B cell (primary cell): ENCODE measurements at regions not wholly inside any gene's neighbourhood (a gene's known extent, or its start where the extent isn't known, plus 50 kb on each side); places are given as distances from the start of the nearest gene placed in this dataset.

ENCODE experiments used
- ATAC-seq: fragments of 200-7000 bp; cut with Tn5 transposase; one replicate; pipeline ENCODE4 v1.10.0; 2021; ENCODE audit warnings: low read depth, mild to moderate bottlenecking, moderate number of reproducible peaks, moderate library complexity
- CTCF ChIA-PET: fragments of 350-600 bp; sonication (Branson Sonifier 250); formaldehyde crosslinking; loops from one replicate; lab custom pipeline; 2021; ENCODE audit warnings: antibody characterized with exemption, inconsistent platforms; lab: Charles Lee
- POLR2A ChIA-PET: fragments of 350-600 bp; sonication (Branson Sonifier 250); formaldehyde crosslinking; loops from one replicate; lab custom pipeline; 2021; ENCODE audit warnings: antibody characterized with exemption; lab: Charles Lee
- DNase-seq: peaks from one replicate; pipeline ENCODE4 v3.0.0; 2013
- H2AFZ ChIP-seq: 2 replicates; pipeline ENCODE4 v1.6.1; 2012; ENCODE audit warnings: mild to moderate bottlenecking, low read depth, low read length; ENCODE audit not compliant: insufficient read depth, poor library complexity, severe bottlenecking
- H3K27ac ChIP-seq, 2 donors: 1 replicate in 1 of 2; 2 replicates in 1 of 2; pipeline ENCODE4 v1.5.1; 2012 to 2013; ENCODE audit warnings: low read length in 2 of 2, mild to moderate bottlenecking in 2 of 2, moderate library complexity in 1 of 2
- H3K27me3 ChIP-seq, 4 experiments: fragments of 200-600 bp in 1 of 4; sonication (generic) in 1 of 4; replicated peaks in 1 of 4; 1 replicate in 2 of 4; 2 replicates in 2 of 4; pipeline versions ENCODE4 v1.6.1 to v1.7.0; 2013 to 2016; ENCODE audit warnings: low read length in 3 of 4, mild to moderate bottlenecking in 2 of 4, mixed read lengths in 1 of 4, moderate library complexity in 1 of 4; ENCODE audit not compliant: insufficient read depth in 4 of 4, control insufficient read depth in 3 of 4; ENCODE audit errors: control extremely low read depth in 1 of 4
- H3K36me3 ChIP-seq, 2 experiments: replicated peaks in 1 of 2; 1 replicate in 1 of 2; 2 replicates in 1 of 2; pipeline versions ENCODE4 v1.6.1 to v1.7.1; 2013; ENCODE audit warnings: low read length in 1 of 2; ENCODE audit not compliant: insufficient read depth in 2 of 2, control insufficient read depth in 1 of 2; ENCODE audit errors: control extremely low read depth in 1 of 2, extremely low read depth in 1 of 2
- H3K4me1 ChIP-seq, 2 donors: fragments of 200-600 bp in 1 of 2; sonication (generic) in 1 of 2; 1 replicate in 1 of 2; 2 replicates in 1 of 2; pipeline versions ENCODE4 v1.5.1 to v1.6.1; 2013 to 2017; ENCODE audit warnings: low read length in 2 of 2; ENCODE audit not compliant: control insufficient read depth in 2 of 2, insufficient read depth in 2 of 2
- H3K4me2 ChIP-seq: replicated peaks from 2 replicates; pipeline ENCODE3; 2012; ENCODE audit warnings: mild to moderate bottlenecking, low read depth, low read length; ENCODE audit not compliant: poor library complexity, severe bottlenecking
- H3K4me3 ChIP-seq, 5 experiments: fragments of 200-600 bp in 1 of 5; sonication (generic) in 1 of 5; 1 replicate in 3 of 5; 2 replicates in 2 of 5; pipeline versions ENCODE4 v1.5.1 to v1.7.0; 2011 to 2016; ENCODE audit warnings: low read length in 4 of 5, mild to moderate bottlenecking in 4 of 5, low read depth in 2 of 5, control low read depth in 1 of 5, moderate library complexity in 1 of 5; ENCODE audit not compliant: insufficient read depth in 1 of 5; ENCODE audit errors: control extremely low read depth in 1 of 5, extremely low read depth in 1 of 5
- H3K79me2 ChIP-seq: fragments of 200-600 bp; sonication (generic); one replicate; pipeline ENCODE4 v1.6.0; 2016; ENCODE audit warnings: low read length; ENCODE audit not compliant: control insufficient read depth, insufficient read depth
- H3K9ac ChIP-seq: fragments of 200-600 bp; sonication (generic); 2 replicates; pipeline ENCODE4 v1.6.1; 2017; ENCODE audit warnings: mild to moderate bottlenecking, low read length, moderate library complexity
- H3K9me3 ChIP-seq, 3 donors: one replicate each; pipeline versions ENCODE4 v1.6.1 to v1.7.1; 2013; ENCODE audit warnings: low read length in 2 of 3; ENCODE audit not compliant: control insufficient read depth in 2 of 3, insufficient read depth in 1 of 3; ENCODE audit errors: control extremely low read depth in 1 of 3
- H4K20me1 ChIP-seq: 2 replicates; pipeline ENCODE4 v1.6.0; 2012; ENCODE audit warnings: mild to moderate bottlenecking, low read length; ENCODE audit not compliant: insufficient read depth, control insufficient read depth, poor library complexity, severe bottlenecking
- H3K27ac Mint-ChIP-seq: one replicate; pipeline ENCODE4 v1.8.0; 2021; ENCODE audit warnings: mixed read lengths
- H3K27me3 Mint-ChIP-seq: one replicate; pipeline ENCODE4 v1.8.0; 2021; ENCODE audit warnings: mixed read lengths
- H3K4me1 Mint-ChIP-seq: one replicate; pipeline ENCODE4 v1.8.0; 2021; ENCODE audit warnings: mixed read lengths
- H3K4me3 Mint-ChIP-seq: one replicate; pipeline ENCODE4 v1.8.0; 2021; ENCODE audit warnings: mixed read lengths
- H3K9me3 Mint-ChIP-seq: one replicate; pipeline ENCODE4 v1.8.0; 2022; ENCODE audit warnings: mixed read lengths; ENCODE audit not compliant: insufficient read depth
- EZH2 ChIP-seq: IDR thresholded peaks from 2 replicates; pipeline ENCODE4 v1.6.1; 2012; ENCODE audit warnings: borderline replicate concordance, low read depth, mild to moderate bottlenecking, moderate library complexity, low read length; ENCODE audit not compliant: insufficient read depth, poor library complexity, severe bottlenecking
- WGBS: methylation state at CpG from one replicate; pipeline ENCODE4 v1.1.5; 2013; ENCODE audit warnings: missing lambda C conversion rate; ENCODE audit not compliant: insufficient coverage; 5-methylcytosine and 5-hydroxymethylcytosine counted together
- intact Hi-C: fragments of 100-400 bp; cut with micrococcal nuclease; formaldehyde crosslinking; loops from one replicate; pipeline ENCODE4 v1.10.0; 2022
- TF ChIP-seq, protein P1 (sequence below): fragments of 200-600 bp; IDR thresholded peaks from one replicate; pipeline ENCODE4 v1.8.0; 2022; ENCODE audit warnings: antibody characterized with exemption, mild to moderate bottlenecking

- no peak overlapping the region for H3K9ac ChIP-seq
- DNase-seq: no peak
- Mint-ChIP-seq H3K27ac (no peak overlapping the region), H3K27me3 (peaks cover 10% of the 10 kb centered on the region), H3K4me3 (no peak overlapping the region), H3K9me3 (no peaks in the 10 kb centered on the region), H3K4me1 (peaks cover 2% of the 10 kb centered on the region)
- ChIA-PET CTCF (no interaction called here), POLR2A (no interaction called here)
- no peak for ATAC-seq
- peaks cover 0 to 2% of the 10 kb centered on the region in 2 donors for H3K4me1 ChIP-seq
- no peaks in the 10 kb centered on the region for H3K27me3 ChIP-seq
- H2AFZ ChIP-seq: no peak overlapping the region
- no peak for TF ChIP-seq EZH2
- TF ChIP-seq, protein P1, sequence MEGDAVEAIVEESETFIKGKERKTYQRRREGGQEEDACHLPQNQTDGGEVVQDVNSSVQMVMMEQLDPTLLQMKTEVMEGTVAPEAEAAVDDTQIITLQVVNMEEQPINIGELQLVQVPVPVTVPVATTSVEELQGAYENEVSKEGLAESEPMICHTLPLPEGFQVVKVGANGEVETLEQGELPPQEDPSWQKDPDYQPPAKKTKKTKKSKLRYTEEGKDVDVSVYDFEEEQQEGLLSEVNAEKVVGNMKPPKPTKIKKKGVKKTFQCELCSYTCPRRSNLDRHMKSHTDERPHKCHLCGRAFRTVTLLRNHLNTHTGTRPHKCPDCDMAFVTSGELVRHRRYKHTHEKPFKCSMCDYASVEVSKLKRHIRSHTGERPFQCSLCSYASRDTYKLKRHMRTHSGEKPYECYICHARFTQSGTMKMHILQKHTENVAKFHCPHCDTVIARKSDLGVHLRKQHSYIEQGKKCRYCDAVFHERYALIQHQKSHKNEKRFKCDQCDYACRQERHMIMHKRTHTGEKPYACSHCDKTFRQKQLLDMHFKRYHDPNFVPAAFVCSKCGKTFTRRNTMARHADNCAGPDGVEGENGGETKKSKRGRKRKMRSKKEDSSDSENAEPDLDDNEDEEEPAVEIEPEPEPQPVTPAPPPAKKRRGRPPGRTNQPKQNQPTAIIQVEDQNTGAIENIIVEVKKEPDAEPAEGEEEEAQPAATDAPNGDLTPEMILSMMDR: no peak
- no peak overlapping the region for H3K27ac ChIP-seq
- no peaks in the 10 kb centered on the region for H3K9me3 ChIP-seq
- H3K4me2 ChIP-seq: no peak overlapping the region
- no peak overlapping the region for H3K4me3 ChIP-seq
- intact Hi-C loops: no loop called here
- H3K79me2 ChIP-seq: no peaks in the 10 kb centered on the region
- WGBS: 87% methylated on average over 5 of the region's 7 CpGs
- H3K36me3 ChIP-seq: no peaks in the 10 kb centered on the region
- no peaks in the 10 kb centered on the region for H4K20me1 ChIP-seq
Observed at GRCh38 chr6:139979021-139979725, 604.7 kb upstream of the CITED2 start.

- Histone ChIP-seq H2AFZ (no peak overlapping the region), H3K4me2 (no peak overlapping the region), H4K20me1 (no peaks in the 10 kb centered on the region), H3K36me3 (no peaks in the 10 kb centered on the region), H3K4me3 (no peak overlapping the region), H3K27ac (no peak overlapping the region), H3K9me3 (no peaks in the 10 kb centered on the region), H3K79me2 (no peaks in the 10 kb centered on the region), H3K9ac (no peak overlapping the region), H3K4me1 (peaks cover 0 to 2% of the 10 kb centered on the region in 2 donors), H3K27me3 (no peaks in the 10 kb centered on the region)
- H3K27me3 Mint-ChIP-seq: peaks cover 6% of the 10 kb centered on the region
- TF ChIP-seq, protein P1: no peak
- TF ChIP-seq EZH2: no peak
- no peak for DNase-seq
- ChIA-PET CTCF (no interaction called here), POLR2A (no interaction called here)
- no peak overlapping the region for H3K27ac Mint-ChIP-seq
- intact Hi-C loops: no loop called here
- 60% methylated on average over 1 of the region's 2 CpGs for WGBS
- no peak overlapping the region for H3K4me3 Mint-ChIP-seq
- peaks cover 2% of the 10 kb centered on the region for H3K4me1 Mint-ChIP-seq
- no peaks in the 10 kb centered on the region for H3K9me3 Mint-ChIP-seq
- no peak for ATAC-seq
Observed at GRCh38 chr6:139977887-139978332, 603.5 kb upstream of the CITED2 start.
